ENCODE measurements at regions not wholly inside any gene's neighbourhood (a gene's known extent, or its start where the extent isn't known, plus 50 kb on each side); places are given as distances from the start of the nearest gene placed in this dataset.

GRCh38 chr2:63658176-63658968, 69.6 kb downstream of the MDH1 start:
- DNase-seq: no peak

GRCh38 chr2:63660060-63660459, 71.3 kb downstream of the MDH1 start:
- no peak for DNase-seq

- no peak for DNase-seq
These were observed 72.3 kb downstream of the MDH1 start for GRCh38 chr2:63661076-63661475.

GRCh38 chr2:63662028-63662804, 73.5 kb downstream of the MDH1 start:
- no peak for DNase-seq

GRCh38 chr2:63663013-63663864, 74.5 kb downstream of the MDH1 start:
- DNase-seq: no peak

- DNase-seq: no peak
These were observed 76.3 kb downstream of the MDH1 start for GRCh38 chr2:63665091-63665490.

GRCh38 chr2:63665846-63666475, 77.2 kb downstream of the MDH1 start:
- DNase-seq: no peak

- no peak for DNase-seq
These were observed 78.5 kb downstream of the MDH1 start for GRCh38 chr2:63667132-63667700.

GRCh38 chr2:63668000-63668399, 79.2 kb downstream of the MDH1 start:
- DNase-seq: no peak

GRCh38 chr2:63668466-63668865, 79.7 kb downstream of the MDH1 start:
- no peak for DNase-seq

GRCh38 chr2:63669596-63669995, 80.8 kb downstream of the MDH1 start:
- no peak for DNase-seq

GRCh38 chr2:63673865-63674533, 85.2 kb downstream of the MDH1 start:
- no peak for DNase-seq

GRCh38 chr2:63675026-63675425, 86.3 kb downstream of the MDH1 start:
- no peak for DNase-seq

GRCh38 chr2:63676135-63676534, 87.4 kb downstream of the MDH1 start:
- DNase-seq: no peak

GRCh38 chr2:63678085-63678484, 89.3 kb downstream of the MDH1 start:
- DNase-seq: no peak

- DNase-seq: no peak
These were observed 89.8 kb downstream of the MDH1 start for GRCh38 chr2:63678551-63678950.

GRCh38 chr2:63679252-63679855, 90.6 kb downstream of the MDH1 start:
- DNase-seq: no peak

- DNase-seq: no peak
These were observed 91.7 kb downstream of the MDH1 start for GRCh38 chr2:63680455-63680854.

GRCh38 chr2:63681896-63682295, 93.1 kb downstream of the MDH1 start:
- DNase-seq: no peak

GRCh38 chr2:63692002-63692606, 103.3 kb downstream of the MDH1 start:
- peak in 2 of 5 donors; percentile 6 to 42 for DNase-seq

- no peak for DNase-seq
These were observed 106.8 kb downstream of the MDH1 start for GRCh38 chr2:63695583-63695982.
